GM12878 (cell line): ENCODE measurements at regions not wholly inside any gene's neighbourhood (a gene's known extent, or its start where the extent isn't known, plus 50 kb on each side); places are given as distances from the start of the nearest gene placed in this dataset.

Experiments
- BHLHE40 ChIP-seq, 2 experiments: fragments of 450-650 bp in 1 of 2; IDR thresholded peaks; 2 replicates each; pipeline ENCODE4 v1.6.1; 2011 to 2017; ENCODE audit warnings: low read depth in 2 of 2, borderline replicate concordance in 1 of 2, improper control_type of control experiment in 1 of 2, low read length in 1 of 2, mild to moderate bottlenecking in 1 of 2
- CHD1 ChIP-seq: IDR thresholded peaks from 2 replicates; pipeline ENCODE4 v1.6.1; 2012; ENCODE audit warnings: low read depth, low read length, improper control_type of control experiment
- CTCF ChIP-seq, 3 experiments: IDR thresholded peaks in 2 of 3; conservative IDR thresholded peaks in 1 of 3; 2 replicates each; pipeline ENCODE4 v1.5.1; 2011; ENCODE audit warnings: low read depth in 3 of 3, low read length in 3 of 3, mild to moderate bottlenecking in 3 of 3, control low read depth in 2 of 3, moderate library complexity in 2 of 3, inconsistent platforms in 1 of 3, mixed read lengths in 1 of 3; ENCODE audit not compliant: control insufficient read depth in 2 of 3, insufficient read depth in 1 of 3; ENCODE audit errors: extremely low read depth in 1 of 3
- EP300 ChIP-seq, 2 experiments: fragments of 150-350 bp in 1 of 2; IDR thresholded peaks; 2 replicates each; pipeline ENCODE4 v1.6.1; 2011 to 2012; ENCODE audit warnings: low read depth in 2 of 2, low read length in 2 of 2, borderline replicate concordance in 1 of 2, improper control_type of control experiment in 1 of 2, inconsistent platforms in 1 of 2; ENCODE audit not compliant: control insufficient read depth in 1 of 2
- ESRRA ChIP-seq: IDR thresholded peaks from 2 replicates; pipeline ENCODE4 v1.6.1; 2012; ENCODE audit warnings: mild to moderate bottlenecking, low read length, improper control_type of control experiment

- TF ChIP-seq BHLHE40 (IDR thresholded peaks at IDR 0.05; ENCODE audit: borderline replicate concordance in 1 of 2, low read depth in 2 of 2, low read length in 1 of 2) (no peak), CTCF (IDR thresholded peaks at IDR 0.05 in 2 of 3, conservative IDR thresholded peaks at IDR 0.05 in 1 of 3; ENCODE audit: control insufficient read depth in 2 of 3, extremely low read depth in 1 of 3, insufficient read depth in 1 of 3, low read depth in 3 of 3, low read length in 3 of 3) (no peak), ESRRA (no peak), CHD1 (no peak), EP300 (IDR thresholded peaks at IDR 0.05; ENCODE audit: borderline replicate concordance in 1 of 2, control insufficient read depth in 1 of 2, low read depth in 2 of 2, low read length in 2 of 2) (no peak)
These were observed 95.6 kb upstream of the CACNA1E start for GRCh38 chr1:181387702-181388101.
